ENCODE measurements at regions not wholly inside any gene's neighbourhood (a gene's known extent, or its start where the extent isn't known, plus 50 kb on each side); places are given as distances from the start of the nearest gene placed in this dataset.

DNA sequence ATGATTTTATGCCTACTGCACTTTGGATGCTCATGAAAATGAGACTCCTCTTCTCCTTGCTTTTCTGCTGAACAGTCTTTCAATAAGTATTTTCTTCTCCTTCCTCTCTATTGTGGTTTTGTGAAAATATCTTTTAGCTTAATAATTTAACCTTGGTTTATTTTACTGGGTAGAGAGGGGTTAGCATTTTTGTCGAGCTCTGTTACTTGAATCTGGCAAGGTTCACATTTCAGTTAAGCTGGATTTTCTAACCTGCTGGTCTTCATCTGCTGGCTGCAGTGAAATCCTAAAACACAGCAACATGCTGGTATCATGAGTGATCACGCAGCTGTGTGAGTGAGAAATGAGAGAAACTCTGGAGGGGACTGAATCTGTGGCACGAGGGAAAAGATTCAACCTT lies 222.7 kb upstream of the NOX3 start:
- no peaks in the 10 kb centered on the region for H3K27me3 ChIP-seq (ENCODE audit: control insufficient read depth, insufficient read depth, low read length)
- ATAC-seq (ENCODE audit: low read depth in 2 of 2) (no peak), DNase-seq (no peak)
- H3K27ac Mint-ChIP-seq = no peak overlapping the region
- no peak overlapping the region for H3K4me3 Mint-ChIP-seq
- no peak overlapping the region for H3K27ac ChIP-seq (ENCODE audit: insufficient read depth, low read length, poor library complexity, severe bottlenecking)
- no peaks in the 10 kb centered on the region for H3K36me3 Mint-ChIP-seq
- H3K36me3 ChIP-seq (ENCODE audit: control insufficient read depth, insufficient read depth, low read length) = no peaks in the 10 kb centered on the region
- no peaks in the 10 kb centered on the region for H3K4me1 Mint-ChIP-seq
- no peak overlapping the region for H3K4me3 ChIP-seq (ENCODE audit: low read depth, low read length)
- H3K27me3 Mint-ChIP-seq = peaks cover 14% of the 10 kb centered on the region
- no peaks in the 10 kb centered on the region for H3K9me3 ChIP-seq (ENCODE audit: control insufficient read depth in 2 of 2, low read length in 2 of 2)
- peaks cover 0 to 2% (median 0%) of the 10 kb centered on the region in 7 donors for H3K9me3 Mint-ChIP-seq
- no peaks in the 10 kb centered on the region for H3K4me1 ChIP-seq (ENCODE audit: control insufficient read depth, insufficient read depth, low read length, poor library complexity, severe bottlenecking)

DNA sequence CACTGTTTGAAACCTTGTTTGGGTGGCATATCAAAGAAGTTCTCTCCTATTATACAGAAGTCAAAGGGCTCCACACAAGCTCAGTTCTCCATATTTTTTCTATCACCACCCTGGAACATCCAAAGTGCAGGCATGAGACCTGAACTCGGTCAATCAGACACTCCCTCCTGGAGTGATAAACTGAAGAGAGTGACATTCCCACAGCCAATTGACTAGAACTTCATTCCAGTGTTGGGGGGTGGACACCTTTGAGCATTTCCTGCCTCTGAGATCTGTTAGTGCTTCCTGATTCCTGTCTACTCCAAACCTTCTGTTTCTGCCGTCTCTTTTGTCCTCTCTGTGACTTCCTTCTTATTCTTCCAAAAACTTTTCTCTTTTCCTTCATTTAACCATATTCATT lies 220.7 kb upstream of the NOX3 start:
- no peak overlapping the region for H3K27ac Mint-ChIP-seq
- Histone ChIP-seq H3K9me3 (ENCODE audit: control insufficient read depth in 2 of 2, low read length in 2 of 2) (no peaks in the 10 kb centered on the region), H3K4me3 (ENCODE audit: low read depth, low read length) (no peak overlapping the region), H3K4me1 (ENCODE audit: control insufficient read depth, insufficient read depth, low read length, poor library complexity, severe bottlenecking) (no peaks in the 10 kb centered on the region), H3K27me3 (ENCODE audit: control insufficient read depth, insufficient read depth, low read length) (no peaks in the 10 kb centered on the region), H3K27ac (ENCODE audit: insufficient read depth, low read length, poor library complexity, severe bottlenecking) (no peak overlapping the region), H3K36me3 (ENCODE audit: control insufficient read depth, insufficient read depth, low read length) (no peaks in the 10 kb centered on the region)
- H3K9me3 Mint-ChIP-seq = no peaks in the 10 kb centered on the region
- ATAC-seq (ENCODE audit: low read depth in 2 of 2) (no peak), DNase-seq (no peak)
- H3K4me3 Mint-ChIP-seq = no peak overlapping the region
- H3K27me3 Mint-ChIP-seq = peaks cover 7% of the 10 kb centered on the region
- no peaks in the 10 kb centered on the region for H3K4me1 Mint-ChIP-seq
- no peaks in the 10 kb centered on the region for H3K36me3 Mint-ChIP-seq

DNA sequence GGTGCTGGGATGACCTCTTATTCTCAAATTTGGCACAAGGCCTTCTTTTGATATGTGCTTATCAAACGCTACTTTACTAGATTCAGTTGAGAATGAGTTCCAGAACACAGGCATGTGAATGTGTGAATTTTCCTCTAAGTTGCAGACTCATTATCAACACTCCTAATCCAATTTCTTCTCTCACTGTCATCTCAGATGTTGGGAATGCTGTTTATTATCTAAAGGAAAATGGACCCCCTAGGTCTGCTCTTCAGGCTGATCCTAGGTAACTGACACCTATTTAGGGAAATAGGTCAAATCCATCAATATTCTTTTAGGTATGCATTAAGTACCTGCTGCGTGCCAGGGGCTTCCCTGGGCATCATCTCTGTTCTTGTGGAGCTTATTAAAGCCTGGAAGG lies 215.0 kb upstream of the NOX3 start:
- H3K27me3 ChIP-seq (ENCODE audit: control insufficient read depth, insufficient read depth, low read length) = no peaks in the 10 kb centered on the region
- Mint-ChIP-seq H3K36me3 (no peaks in the 10 kb centered on the region), H3K27ac (no peak overlapping the region), H3K4me3 (no peak overlapping the region), H3K27me3 (peaks cover 7% of the 10 kb centered on the region), H3K9me3 (peaks cover 0 to 2% (median 0%) of the 10 kb centered on the region in 7 donors), H3K4me1 (no peaks in the 10 kb centered on the region)
- H3K4me3 ChIP-seq (ENCODE audit: low read depth, low read length) = no peak overlapping the region
- H3K4me1 ChIP-seq (ENCODE audit: control insufficient read depth, insufficient read depth, low read length, poor library complexity, severe bottlenecking) = no peaks in the 10 kb centered on the region
- no peaks in the 10 kb centered on the region for H3K36me3 ChIP-seq (ENCODE audit: control insufficient read depth, insufficient read depth, low read length)
- ATAC-seq (ENCODE audit: low read depth in 2 of 2) (no peak), DNase-seq (no peak)
- H3K27ac ChIP-seq (ENCODE audit: insufficient read depth, low read length, poor library complexity, severe bottlenecking) = no peak overlapping the region
- no peaks in the 10 kb centered on the region for H3K9me3 ChIP-seq (ENCODE audit: control insufficient read depth in 2 of 2, low read length in 2 of 2)

DNA sequence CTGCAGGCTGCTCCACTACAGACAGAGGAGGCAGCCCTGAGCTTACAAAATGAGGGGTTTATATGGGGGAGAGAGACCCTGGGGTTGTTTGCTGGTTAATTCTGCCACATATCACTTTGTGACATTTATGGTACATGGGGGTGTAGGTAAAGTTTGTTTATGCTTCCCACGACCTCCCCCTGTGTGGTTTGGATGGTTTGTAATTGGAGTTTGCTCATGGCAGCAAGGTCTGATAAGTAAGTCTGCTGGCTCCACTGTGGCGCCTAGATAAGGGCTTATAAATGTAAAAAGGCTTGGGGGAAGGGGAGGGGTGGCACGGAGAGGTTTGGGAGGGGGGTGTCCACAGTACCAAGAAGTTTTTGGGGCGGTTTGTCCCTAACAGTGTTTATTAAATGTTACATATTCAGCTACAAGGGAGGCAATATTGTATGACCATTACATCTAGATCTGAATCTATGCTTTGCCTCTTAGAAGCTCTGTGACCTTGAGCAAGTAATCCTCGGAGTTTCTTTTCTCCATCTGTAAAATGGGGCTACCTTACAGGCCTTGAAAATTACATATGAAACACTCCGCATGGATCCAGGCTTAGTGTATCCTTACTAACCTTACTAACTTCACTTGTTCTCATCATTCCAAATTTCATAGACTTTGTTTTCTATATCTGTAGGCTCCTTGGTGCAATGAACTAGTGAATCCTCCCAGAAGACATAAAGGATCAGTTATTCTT lies 204.8 kb upstream of the NOX3 start:
- Histone ChIP-seq H3K4me3 (ENCODE audit: low read depth, low read length) (no peak overlapping the region), H3K36me3 (ENCODE audit: control insufficient read depth, insufficient read depth, low read length) (no peaks in the 10 kb centered on the region), H3K4me1 (ENCODE audit: control insufficient read depth, insufficient read depth, low read length, poor library complexity, severe bottlenecking) (no peaks in the 10 kb centered on the region), H3K27ac (ENCODE audit: insufficient read depth, low read length, poor library complexity, severe bottlenecking) (no peak overlapping the region), H3K27me3 (ENCODE audit: control insufficient read depth, insufficient read depth, low read length) (no peaks in the 10 kb centered on the region), H3K9me3 (ENCODE audit: control insufficient read depth in 2 of 2, low read length in 2 of 2) (no peaks in the 10 kb centered on the region)
- Mint-ChIP-seq H3K4me1 (no peaks in the 10 kb centered on the region), H3K9me3 (peaks cover 0 to 4% (median 2%) of the 10 kb centered on the region in 7 donors), H3K27me3 (peaks cover 7% of the 10 kb centered on the region), H3K36me3 (peaks cover 3% of the 10 kb centered on the region), H3K27ac (no peak overlapping the region), H3K4me3 (no peak overlapping the region)
- no peak for ATAC-seq (ENCODE audit: low read depth in 2 of 2)
- no peak for DNase-seq

DNA sequence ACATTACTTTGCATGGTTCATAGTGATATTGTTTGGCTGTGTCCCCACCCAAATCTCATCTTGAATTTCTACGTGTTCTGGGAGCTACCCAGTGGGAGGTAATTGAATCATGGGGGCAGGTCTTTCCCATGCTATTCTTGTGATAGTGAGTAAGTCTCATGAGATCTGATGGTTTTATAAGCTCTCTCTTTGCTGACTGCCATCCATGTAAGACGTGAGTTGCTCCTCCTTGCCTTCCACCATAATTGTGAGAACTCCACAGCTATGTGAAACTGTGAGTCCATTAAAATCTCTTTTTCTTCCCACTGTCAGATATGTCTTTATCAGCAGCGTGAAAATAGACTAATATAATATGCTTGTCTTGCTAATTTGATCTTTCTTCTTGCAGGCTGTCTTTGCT lies 200.4 kb upstream of the NOX3 start:
- Histone ChIP-seq H3K9me3 (ENCODE audit: control insufficient read depth in 2 of 2, low read length in 2 of 2) (no peaks in the 10 kb centered on the region), H3K4me3 (ENCODE audit: low read depth, low read length) (no peak overlapping the region), H3K36me3 (ENCODE audit: control insufficient read depth, insufficient read depth, low read length) (no peaks in the 10 kb centered on the region), H3K27ac (ENCODE audit: insufficient read depth, low read length, poor library complexity, severe bottlenecking) (no peak overlapping the region), H3K4me1 (ENCODE audit: control insufficient read depth, insufficient read depth, low read length, poor library complexity, severe bottlenecking) (no peaks in the 10 kb centered on the region), H3K27me3 (ENCODE audit: control insufficient read depth, insufficient read depth, low read length) (no peaks in the 10 kb centered on the region)
- ATAC-seq (ENCODE audit: low read depth in 2 of 2) = no peak
- Mint-ChIP-seq H3K27me3 (peaks cover 5% of the 10 kb centered on the region), H3K36me3 (peaks cover 3% of the 10 kb centered on the region), H3K4me1 (no peaks in the 10 kb centered on the region), H3K9me3 (peaks cover 0 to 7% (median 2%) of the 10 kb centered on the region in 7 donors), H3K27ac (no peak overlapping the region), H3K4me3 (no peak overlapping the region)
- no peak for DNase-seq

DNA sequence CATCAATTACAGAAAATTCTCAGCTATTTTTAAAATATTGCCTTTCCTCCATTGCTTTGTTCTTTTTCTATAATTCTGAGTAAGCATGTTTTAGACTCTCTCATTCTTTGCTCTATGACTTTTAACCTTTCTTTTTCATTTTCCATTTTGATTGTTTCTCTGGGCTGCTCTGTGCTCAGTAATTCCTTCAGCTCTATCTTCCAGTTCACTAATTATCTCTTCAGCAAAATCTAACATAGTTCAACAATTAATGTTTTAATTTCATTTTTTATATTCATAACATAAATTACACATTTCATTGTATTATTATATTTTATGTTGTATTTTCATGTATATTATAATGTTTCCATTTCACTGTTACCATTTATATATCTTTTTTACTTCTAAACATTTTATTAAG lies 198.8 kb upstream of the NOX3 start:
- Histone ChIP-seq H3K4me1 (ENCODE audit: control insufficient read depth, insufficient read depth, low read length, poor library complexity, severe bottlenecking) (no peaks in the 10 kb centered on the region), H3K36me3 (ENCODE audit: control insufficient read depth, insufficient read depth, low read length) (no peaks in the 10 kb centered on the region), H3K27ac (ENCODE audit: insufficient read depth, low read length, poor library complexity, severe bottlenecking) (no peak overlapping the region), H3K27me3 (ENCODE audit: control insufficient read depth, insufficient read depth, low read length) (no peaks in the 10 kb centered on the region), H3K4me3 (ENCODE audit: low read depth, low read length) (no peak overlapping the region), H3K9me3 (ENCODE audit: control insufficient read depth in 2 of 2, low read length in 2 of 2) (no peaks in the 10 kb centered on the region)
- ATAC-seq (ENCODE audit: low read depth in 2 of 2) (no peak), DNase-seq (no peak)
- Mint-ChIP-seq H3K9me3 (peaks cover 0 to 7% (median 2%) of the 10 kb centered on the region in 7 donors), H3K4me3 (peak overlapping the region in 1 of 4 donors; percentile 73), H3K27ac (no peak overlapping the region), H3K36me3 (peaks cover 3% of the 10 kb centered on the region), H3K4me1 (no peaks in the 10 kb centered on the region), H3K27me3 (peaks cover 5% of the 10 kb centered on the region)

DNA sequence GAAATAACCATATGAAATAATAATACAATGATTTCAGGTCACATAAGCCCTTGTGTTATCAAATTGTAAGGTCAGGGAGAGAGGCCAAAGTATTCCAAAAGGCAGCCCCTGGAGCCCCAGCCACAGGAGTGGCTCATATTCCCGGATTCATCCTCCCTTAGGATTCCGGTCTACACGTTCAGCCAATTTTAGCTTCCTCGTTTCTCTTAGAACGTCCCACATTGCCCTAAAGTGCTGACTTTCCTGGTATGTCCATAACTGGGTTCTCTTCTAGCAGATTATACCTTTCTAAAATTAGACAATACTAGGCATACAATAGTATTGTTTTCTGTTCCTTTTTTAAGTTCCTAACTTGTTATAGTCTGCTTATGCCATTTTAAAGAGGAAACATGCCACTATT lies 192.7 kb upstream of the NOX3 start:
- no peak for ATAC-seq (ENCODE audit: low read depth in 2 of 2)
- no peak overlapping the region for H3K4me3 ChIP-seq (ENCODE audit: low read depth, low read length)
- no peaks in the 10 kb centered on the region for H3K36me3 ChIP-seq (ENCODE audit: control insufficient read depth, insufficient read depth, low read length)
- no peaks in the 10 kb centered on the region for H3K9me3 ChIP-seq (ENCODE audit: control insufficient read depth in 2 of 2, low read length in 2 of 2)
- no peak overlapping the region for H3K27ac ChIP-seq (ENCODE audit: insufficient read depth, low read length, poor library complexity, severe bottlenecking)
- H3K27me3 ChIP-seq (ENCODE audit: control insufficient read depth, insufficient read depth, low read length) = no peaks in the 10 kb centered on the region
- DNase-seq = no peak
- peaks cover 0 to 4% (median 1%) of the 10 kb centered on the region in 4 donors for H3K4me1 Mint-ChIP-seq
- H3K27me3 Mint-ChIP-seq = peaks cover 8% of the 10 kb centered on the region
- H3K4me1 ChIP-seq (ENCODE audit: control insufficient read depth, insufficient read depth, low read length, poor library complexity, severe bottlenecking) = no peaks in the 10 kb centered on the region
- no peaks in the 10 kb centered on the region for H3K36me3 Mint-ChIP-seq
- H3K9me3 Mint-ChIP-seq = peaks cover 0 to 2% (median 0%) of the 10 kb centered on the region in 7 donors
- no peak overlapping the region for H3K27ac Mint-ChIP-seq
- H3K4me3 Mint-ChIP-seq = no peak overlapping the region

DNA sequence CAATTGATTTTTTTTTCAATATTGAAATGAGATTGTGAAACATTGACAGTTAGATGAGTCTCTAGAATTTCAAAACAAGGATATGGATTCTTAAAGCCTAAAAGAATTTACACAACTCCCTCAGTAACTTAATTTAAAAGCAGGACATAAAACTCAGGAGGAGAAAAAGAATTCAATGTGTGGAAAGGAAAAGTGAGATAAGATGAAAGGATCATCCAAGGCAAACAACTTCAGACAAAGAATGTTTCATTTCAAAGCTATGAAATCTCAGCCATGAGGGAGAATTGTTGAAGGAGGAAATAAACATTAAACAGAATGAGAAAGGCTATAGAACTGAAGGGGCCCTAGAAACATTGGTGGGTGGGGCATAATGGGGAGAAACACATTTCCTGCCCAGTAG lies 191.7 kb upstream of the NOX3 start:
- no peak for DNase-seq
- no peaks in the 10 kb centered on the region for H3K36me3 Mint-ChIP-seq
- Histone ChIP-seq H3K4me3 (ENCODE audit: low read depth, low read length) (no peak overlapping the region), H3K36me3 (ENCODE audit: control insufficient read depth, insufficient read depth, low read length) (no peaks in the 10 kb centered on the region), H3K27ac (ENCODE audit: insufficient read depth, low read length, poor library complexity, severe bottlenecking) (no peak overlapping the region), H3K4me1 (ENCODE audit: control insufficient read depth, insufficient read depth, low read length, poor library complexity, severe bottlenecking) (no peaks in the 10 kb centered on the region), H3K27me3 (ENCODE audit: control insufficient read depth, insufficient read depth, low read length) (no peaks in the 10 kb centered on the region), H3K9me3 (ENCODE audit: control insufficient read depth in 2 of 2, low read length in 2 of 2) (no peaks in the 10 kb centered on the region)
- no peak overlapping the region for H3K4me3 Mint-ChIP-seq
- H3K27me3 Mint-ChIP-seq = peaks cover 8% of the 10 kb centered on the region
- H3K4me1 Mint-ChIP-seq = peaks cover 0 to 4% (median 1%) of the 10 kb centered on the region in 4 donors
- H3K9me3 Mint-ChIP-seq = peaks cover 0 to 4% (median 0%) of the 10 kb centered on the region in 7 donors
- no peak overlapping the region for H3K27ac Mint-ChIP-seq
- ATAC-seq (ENCODE audit: low read depth in 2 of 2) = no peak

Data from CD4-positive, CD25-positive, alpha-beta regulatory T cell (primary cell).